Rectal smooth muscle tissue (tissue), 1 donor: ENCODE measurements at regions not wholly inside any gene's neighbourhood (a gene's known extent, or its start where the extent isn't known, plus 50 kb on each side); places are given as distances from the start of the nearest gene placed in this dataset.

Experiments used
- H3K27ac ChIP-seq: one replicate; pipeline ENCODE4 v1.7.0; 2013; ENCODE audit warnings: low read depth, low read length, inconsistent platforms
- H3K27me3 ChIP-seq: one replicate; pipeline ENCODE4 v1.7.0; 2013; ENCODE audit warnings: low read length; ENCODE audit not compliant: control insufficient read depth, insufficient read depth
- H3K36me3 ChIP-seq: one replicate; pipeline ENCODE4 v1.7.0; 2013; ENCODE audit warnings: low read length; ENCODE audit not compliant: control insufficient read depth, insufficient read depth
- H3K4me1 ChIP-seq: one replicate; pipeline ENCODE4 v1.7.0; 2013; ENCODE audit warnings: low read length; ENCODE audit not compliant: control insufficient read depth, insufficient read depth
- H3K4me3 ChIP-seq: one replicate; pipeline ENCODE4 v1.7.0; 2013; ENCODE audit warnings: low read length
- H3K9ac ChIP-seq: one replicate; pipeline ENCODE4 v1.7.0; 2013; ENCODE audit warnings: low read length

- no peak overlapping the region for H3K9ac ChIP-seq
- H3K36me3 ChIP-seq = no peaks in the 10 kb centered on the region
- H3K4me1 ChIP-seq = no peaks in the 10 kb centered on the region
- no peaks in the 10 kb centered on the region for H3K27me3 ChIP-seq
- H3K4me3 ChIP-seq = no peak overlapping the region
- H3K27ac ChIP-seq = no peak overlapping the region
Measured at GRCh38 chr18:51762373-51762772, 564.9 kb upstream of the MEX3C start.

GRCh38 chr18:51765606-51766360, 568.3 kb upstream of the MEX3C start:
- Histone ChIP-seq H3K4me3 (no peak overlapping the region), H3K4me1 (no peaks in the 10 kb centered on the region), H3K27ac (no peak overlapping the region), H3K9ac (no peak overlapping the region), H3K27me3 (no peaks in the 10 kb centered on the region), H3K36me3 (no peaks in the 10 kb centered on the region)

DNA sequence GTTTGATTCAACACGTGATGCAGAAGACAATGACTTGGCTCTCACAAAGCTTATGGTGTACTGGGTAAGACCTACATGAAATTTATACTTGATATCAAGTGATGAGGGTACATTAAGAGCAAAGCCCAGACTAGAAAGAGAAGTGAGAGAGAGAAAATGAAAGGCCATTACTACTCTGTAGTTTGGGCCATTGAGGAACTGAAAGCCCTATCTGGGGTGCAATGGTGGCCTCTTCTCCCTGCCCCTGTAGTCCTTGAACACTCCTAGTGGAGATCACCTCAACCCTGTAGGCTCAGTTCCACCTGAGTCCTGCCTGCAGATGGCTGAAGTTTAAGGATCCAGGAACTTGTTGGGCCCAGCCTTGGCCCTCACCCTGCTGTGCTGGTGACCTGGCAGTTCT, 569.8 kb upstream of the MEX3C start:
- no peaks in the 10 kb centered on the region for H3K36me3 ChIP-seq
- no peaks in the 10 kb centered on the region for H3K4me1 ChIP-seq
- no peaks in the 10 kb centered on the region for H3K27me3 ChIP-seq
- no peak overlapping the region for H3K4me3 ChIP-seq
- H3K9ac ChIP-seq = no peak overlapping the region
- H3K27ac ChIP-seq = no peak overlapping the region

- no peaks in the 10 kb centered on the region for H3K36me3 ChIP-seq
- H3K27ac ChIP-seq = no peak overlapping the region
- H3K4me3 ChIP-seq = no peak overlapping the region
- H3K4me1 ChIP-seq = no peaks in the 10 kb centered on the region
- H3K27me3 ChIP-seq = no peaks in the 10 kb centered on the region
- H3K9ac ChIP-seq = no peak overlapping the region
Measured at GRCh38 chr18:51778115-51778514, 561.9 kb upstream of the DCC start.

DNA sequence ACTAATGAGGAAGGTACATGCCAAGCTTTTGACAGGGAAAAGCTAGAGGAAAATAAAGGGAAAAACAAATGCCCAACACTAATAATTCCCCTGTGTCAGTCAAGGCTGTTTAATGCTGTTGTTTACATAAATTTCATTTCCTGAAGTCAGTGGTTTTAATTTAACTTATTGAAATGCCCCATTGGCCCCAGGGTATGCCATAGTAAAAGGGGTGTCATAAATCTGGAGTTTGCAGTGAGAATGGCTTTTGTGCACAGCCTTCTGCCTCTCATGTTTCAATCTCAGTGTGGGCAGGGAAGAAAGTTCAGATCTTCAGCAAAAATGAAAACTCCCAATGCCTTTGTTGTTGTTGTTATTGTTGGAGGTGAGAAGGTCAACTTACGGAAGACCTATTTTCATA, 550.1 kb upstream of the DCC start:
- Histone ChIP-seq H3K9ac (no peak overlapping the region), H3K27ac (no peak overlapping the region), H3K36me3 (no peaks in the 10 kb centered on the region), H3K4me3 (no peak overlapping the region), H3K4me1 (no peaks in the 10 kb centered on the region), H3K27me3 (no peaks in the 10 kb centered on the region)

- Histone ChIP-seq H3K27ac (no peak overlapping the region), H3K9ac (no peak overlapping the region), H3K4me1 (no peaks in the 10 kb centered on the region), H3K36me3 (no peaks in the 10 kb centered on the region), H3K27me3 (no peaks in the 10 kb centered on the region), H3K4me3 (no peak overlapping the region)
Measured at GRCh38 chr18:51801514-51801913, 538.5 kb upstream of the DCC start.

- Histone ChIP-seq H3K27me3 (no peaks in the 10 kb centered on the region), H3K4me3 (no peak overlapping the region), H3K4me1 (no peaks in the 10 kb centered on the region), H3K27ac (no peak overlapping the region), H3K9ac (no peak overlapping the region), H3K36me3 (no peaks in the 10 kb centered on the region)
Measured at GRCh38 chr18:51802569-51803428, 537.2 kb upstream of the DCC start.

- Histone ChIP-seq H3K36me3 (no peaks in the 10 kb centered on the region), H3K4me3 (no peak overlapping the region), H3K27me3 (no peaks in the 10 kb centered on the region), H3K9ac (no peak overlapping the region), H3K27ac (no peak overlapping the region), H3K4me1 (no peaks in the 10 kb centered on the region)
Measured at GRCh38 chr18:51807336-51807735, 532.7 kb upstream of the DCC start.

DNA sequence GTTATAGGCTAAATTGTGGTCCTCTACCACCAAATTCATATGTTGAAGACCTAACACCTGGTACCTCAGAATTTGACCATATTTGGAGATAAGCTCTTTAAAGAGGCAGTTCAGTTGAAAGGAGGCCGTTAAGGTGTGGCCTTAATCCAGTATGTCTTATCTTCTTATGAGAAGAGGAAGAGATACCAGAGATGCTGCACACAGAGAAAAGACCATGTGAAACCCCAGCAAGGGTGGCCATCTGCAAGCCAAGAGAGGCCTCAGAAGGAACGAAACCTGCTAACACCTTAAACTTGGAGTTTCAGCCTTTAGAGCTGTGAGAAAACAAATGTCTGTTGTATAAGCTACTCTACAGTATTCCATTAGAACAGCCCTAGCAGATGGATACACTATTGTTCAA, 528.1 kb upstream of the DCC start:
- H3K36me3 ChIP-seq = no peaks in the 10 kb centered on the region
- H3K27me3 ChIP-seq = no peaks in the 10 kb centered on the region
- H3K4me3 ChIP-seq = no peak overlapping the region
- no peak overlapping the region for H3K27ac ChIP-seq
- H3K9ac ChIP-seq = no peak overlapping the region
- H3K4me1 ChIP-seq = no peaks in the 10 kb centered on the region

DNA sequence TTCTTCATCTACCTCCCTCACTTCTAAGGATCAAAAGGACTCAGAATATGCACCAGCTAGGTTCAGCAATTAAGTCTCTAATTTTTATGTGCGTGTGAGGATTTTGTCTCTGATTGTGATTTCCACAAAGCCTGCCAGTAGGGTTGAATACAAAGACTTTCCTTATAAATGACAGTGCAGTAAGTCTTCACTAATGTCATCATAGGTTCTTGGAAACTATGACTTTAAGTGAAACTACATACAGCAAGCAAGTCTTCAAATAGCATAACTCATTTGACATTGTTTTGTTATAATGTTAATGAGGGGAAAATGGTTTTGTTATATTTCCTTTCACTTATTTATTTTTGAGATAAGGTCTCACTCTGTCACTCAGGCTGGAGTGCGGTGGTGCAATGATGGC, 526.3 kb upstream of the DCC start:
- Histone ChIP-seq H3K27ac (no peak overlapping the region), H3K9ac (no peak overlapping the region), H3K36me3 (no peaks in the 10 kb centered on the region), H3K4me3 (no peak overlapping the region), H3K27me3 (no peaks in the 10 kb centered on the region), H3K4me1 (no peaks in the 10 kb centered on the region)

DNA sequence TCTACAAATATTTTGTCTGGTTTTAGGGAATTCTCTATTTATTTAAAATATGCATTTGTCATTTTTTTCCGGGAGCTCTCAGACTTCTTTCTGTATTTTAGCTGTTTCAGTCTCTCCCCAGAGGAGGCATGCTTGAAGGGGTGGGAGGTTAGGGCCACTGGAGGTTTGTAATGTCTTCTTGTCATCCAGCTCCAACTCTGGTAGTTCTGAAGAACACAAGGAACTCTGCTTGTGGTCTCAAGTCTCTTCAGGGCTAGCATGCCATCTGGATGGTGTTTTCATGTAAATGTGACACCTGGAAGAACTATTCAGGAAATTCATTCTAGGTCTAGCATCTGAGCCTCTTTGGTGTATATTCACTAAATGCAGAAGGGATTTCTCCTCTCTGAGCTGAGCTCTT, 518.4 kb upstream of the DCC start:
- H3K36me3 ChIP-seq = no peaks in the 10 kb centered on the region
- no peaks in the 10 kb centered on the region for H3K27me3 ChIP-seq
- H3K9ac ChIP-seq = no peak overlapping the region
- no peak overlapping the region for H3K27ac ChIP-seq
- no peak overlapping the region for H3K4me3 ChIP-seq
- no peaks in the 10 kb centered on the region for H3K4me1 ChIP-seq

GRCh38 chr18:51824746-51825145, 515.3 kb upstream of the DCC start:
- Histone ChIP-seq H3K4me1 (no peaks in the 10 kb centered on the region), H3K27me3 (no peaks in the 10 kb centered on the region), H3K4me3 (no peak overlapping the region), H3K36me3 (no peaks in the 10 kb centered on the region), H3K9ac (no peak overlapping the region), H3K27ac (no peak overlapping the region)

DNA sequence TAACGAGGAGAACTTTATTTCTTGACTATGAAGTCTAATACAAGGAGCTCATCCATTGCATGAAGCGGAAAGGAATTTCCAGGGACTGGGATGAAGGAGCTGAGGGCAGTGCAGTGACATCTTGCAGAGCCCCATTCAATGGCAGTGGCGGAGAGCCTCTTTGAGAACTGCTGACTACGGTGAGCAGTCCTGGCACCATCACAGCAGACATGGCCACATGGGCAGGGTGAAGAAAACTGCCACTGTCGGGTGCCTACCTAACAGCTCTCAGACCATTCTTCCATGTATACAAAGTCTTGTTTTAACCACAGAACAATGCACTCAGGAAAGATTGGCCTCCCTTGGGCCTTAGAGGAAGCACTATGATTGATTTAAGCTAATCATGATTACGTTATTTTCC, 506.1 kb upstream of the DCC start:
- no peaks in the 10 kb centered on the region for H3K36me3 ChIP-seq
- H3K27ac ChIP-seq = no peak overlapping the region

More for the DNA sequence above, 506.1 kb upstream of the DCC start:
- no peak overlapping the region for H3K9ac ChIP-seq
- H3K27me3 ChIP-seq = no peaks in the 10 kb centered on the region
- H3K4me3 ChIP-seq = no peak overlapping the region
- H3K4me1 ChIP-seq = no peaks in the 10 kb centered on the region
